HG03139 (cell line): ENCODE measurements at regions not wholly inside any gene's neighbourhood (a gene's known extent, or its start where the extent isn't known, plus 50 kb on each side); places are given as distances from the start of the nearest gene placed in this dataset.

Experiments
- ATAC-seq: cut with Tn5 transposase; IDR thresholded peaks from one replicate; pipeline ENCODE4 v1.9.1; 2021; ENCODE audit not compliant: unreplicated experiment

- ATAC-seq = no peak
Observed at GRCh38 chr2:168373468-168373867, 82.6 kb upstream of the CERS6 start.

- ATAC-seq = no peak
Observed at GRCh38 chr2:168375195-168375798, 80.8 kb upstream of the CERS6 start.

- no peak for ATAC-seq
Observed at GRCh38 chr2:168378960-168379669, 77.0 kb upstream of the CERS6 start.

GRCh38 chr2:168380500-168380899, 75.6 kb upstream of the CERS6 start:
- no peak for ATAC-seq

GRCh38 chr2:168392024-168392423, 64.0 kb upstream of the CERS6 start:
- ATAC-seq = no peak

GRCh38 chr2:168392797-168393196, 63.3 kb upstream of the CERS6 start:
- ATAC-seq = no peak

- no peak for ATAC-seq
Observed at GRCh38 chr2:168394262-168394661, 61.8 kb upstream of the CERS6 start.

- ATAC-seq = no peak
Observed at GRCh38 chr2:168396131-168396530, 59.9 kb upstream of the CERS6 start.

GRCh38 chr2:168397629-168398028, 58.4 kb upstream of the CERS6 start:
- no peak for ATAC-seq

GRCh38 chr2:168401048-168401556, 55.0 kb upstream of the CERS6 start:
- ATAC-seq = no peak

GRCh38 chr2:168401771-168402170, 54.3 kb upstream of the CERS6 start:
- no peak for ATAC-seq

- no peak for ATAC-seq
Observed at GRCh38 chr2:168402531-168402930, 53.5 kb upstream of the CERS6 start.

- ATAC-seq = no peak
Observed at GRCh38 chr2:168403736-168404135, 52.3 kb upstream of the CERS6 start.

- no peak for ATAC-seq
Observed at GRCh38 chr2:168404764-168405163, 51.3 kb upstream of the CERS6 start.
